T-helper 2 cell treated with Interferon-gamma antibody and Interleukin-4, amounts not matched to agents 5 μg/mL and 100 μg/mL, for 36 hours (primary cell): ENCODE measurements at regions not wholly inside any gene's neighbourhood (a gene's known extent, or its start where the extent isn't known, plus 50 kb on each side); places are given as distances from the start of the nearest gene placed in this dataset.

Source experiments
- DNase-seq: peaks from one replicate; pipeline ENCODE4 v3.0.0; 2021; ENCODE audit warnings: low spot score
- H3K27ac Mint-ChIP-seq: one replicate; pipeline ENCODE4 v1.8.0; 2021; ENCODE audit warnings: mild to moderate bottlenecking, mixed read lengths
- H3K27me3 Mint-ChIP-seq: one replicate; pipeline ENCODE4 v1.8.0; 2021; ENCODE audit warnings: low read depth, mixed read lengths
- H3K36me3 Mint-ChIP-seq: one replicate; pipeline ENCODE4 v1.8.0; 2021; ENCODE audit warnings: low read depth, mixed read lengths
- H3K4me1 Mint-ChIP-seq: one replicate; pipeline ENCODE4 v1.8.0; 2021; ENCODE audit warnings: low read depth, mixed read lengths
- H3K4me3 Mint-ChIP-seq: one replicate; pipeline ENCODE4 v1.8.0; 2022; ENCODE audit warnings: mild to moderate bottlenecking, moderate library complexity, mixed read lengths
- H3K9me3 Mint-ChIP-seq: one replicate; pipeline ENCODE4 v1.8.0; 2021; ENCODE audit warnings: mixed read lengths

GRCh38 chr2:196587739-196588138 is 51.8 kb upstream of the CCDC150 start:
- Mint-ChIP-seq H3K4me1 (peaks cover 7% of the 10 kb centered on the region), H3K4me3 (no peak overlapping the region), H3K36me3 (no peaks in the 10 kb centered on the region), H3K27me3 (peaks cover 68% of the 10 kb centered on the region), H3K27ac (no peak overlapping the region), H3K9me3 (peaks cover 4% of the 10 kb centered on the region)
- no peak for DNase-seq

- H3K4me1 Mint-ChIP-seq, result peaks cover 10% of the 10 kb centered on the region
- no peak for DNase-seq
- peaks cover 73% of the 10 kb centered on the region for H3K27me3 Mint-ChIP-seq
- peaks cover 4% of the 10 kb centered on the region for H3K9me3 Mint-ChIP-seq
- H3K36me3 Mint-ChIP-seq, result no peaks in the 10 kb centered on the region
- no peak overlapping the region for H3K4me3 Mint-ChIP-seq
- H3K27ac Mint-ChIP-seq, result no peak overlapping the region
Observed at GRCh38 chr2:196589419-196589818, 50.1 kb upstream of the CCDC150 start.
